IMR-90 (cell line): ENCODE measurements at regions not wholly inside any gene's neighbourhood (a gene's known extent, or its start where the extent isn't known, plus 50 kb on each side); places are given as distances from the start of the nearest gene placed in this dataset.

Experiments
- ATAC-seq: fragments of 200-7000 bp; cut with Tn5 transposase; 2 replicates; pipeline ENCODE4 v1.9.1; 2020; ENCODE audit warnings: low read depth, mild to moderate bottlenecking, moderate library complexity
- BruUV-seq: library from RNA; stranded (reverse); fragments of 400-500 nt; replicated peaks from 2 replicates; lab custom pipeline; 2021; lab: Mats Ljungman, UMichigan
- CTCF ChIA-PET: fragments of 300-600 bp; formaldehyde crosslinking; extraction: SDS; loops from one replicate; lab custom pipeline; 2021; ENCODE audit warnings: antibody characterized with exemption; lab: Yijun Ruan, JAX
- POLR2A ChIA-PET: fragments of 300-600 bp; sonication (Branson Sonifier 250); formaldehyde crosslinking; loops from one replicate; lab custom pipeline; 2022; ENCODE audit warnings: antibody characterized with exemption; ENCODE audit not compliant: unreplicated experiment; lab: Charles Lee
- DNase-seq: peaks from one replicate; pipeline ENCODE4 v3.0.0; 2013
- H2AFZ ChIP-seq: replicated peaks from 2 replicates; pipeline ENCODE3; 2013; ENCODE audit warnings: low read length, mild to moderate bottlenecking; ENCODE audit not compliant: poor library complexity
- H2AK5ac ChIP-seq: 2 replicates; pipeline ENCODE4 v1.6.1; 2013; ENCODE audit warnings: low read depth, low read length, inconsistent platforms
- H2AK9ac ChIP-seq: replicated peaks from 2 replicates; pipeline ENCODE3; 2013; ENCODE audit warnings: mild to moderate bottlenecking, low read depth, low read length, moderate library complexity; ENCODE audit not compliant: poor library complexity
- H2BK120ac ChIP-seq: 2 replicates; pipeline ENCODE4 v1.6.1; 2013; ENCODE audit warnings: low read depth, low read length, inconsistent platforms
- H2BK15ac ChIP-seq: 3 replicates; pipeline ENCODE4 v1.6.1; 2013; ENCODE audit warnings: low read depth, low read length, inconsistent platforms
- H2BK20ac ChIP-seq: 2 replicates; pipeline ENCODE4 v1.6.1; 2013; ENCODE audit warnings: low read depth, mild to moderate bottlenecking, inconsistent platforms, low read length, moderate library complexity
- H2BK5ac ChIP-seq: 2 replicates; pipeline ENCODE4 v1.6.1; 2013; ENCODE audit warnings: mild to moderate bottlenecking, low read depth, low read length, inconsistent platforms; ENCODE audit not compliant: poor library complexity, severe bottlenecking
- H3K14ac ChIP-seq: replicated peaks from 2 replicates; pipeline ENCODE4 v1.6.1; 2013; ENCODE audit warnings: low read depth, low read length, inconsistent platforms
- H3K18ac ChIP-seq: 2 replicates; pipeline ENCODE4 v1.6.1; 2013; ENCODE audit warnings: low read depth, low read length, control low read depth
- H3K23ac ChIP-seq: 2 replicates; pipeline ENCODE4 v1.6.1; 2013; ENCODE audit warnings: low read depth, low read length, inconsistent platforms
- H3K27ac ChIP-seq: 2 replicates; pipeline ENCODE4 v1.5.1; 2013; ENCODE audit warnings: mild to moderate bottlenecking, control low read depth, low read length; ENCODE audit not compliant: insufficient read depth
- H3K27me3 ChIP-seq: 2 replicates; pipeline ENCODE4 v1.6.1; 2013; ENCODE audit warnings: low read length; ENCODE audit not compliant: control insufficient read depth, insufficient read depth
- H3K36me3 ChIP-seq: 2 replicates; pipeline ENCODE4 v1.6.1; 2013; ENCODE audit warnings: low read length, mixed read lengths; ENCODE audit not compliant: control insufficient read depth, insufficient read depth
- H3K4ac ChIP-seq: 2 replicates; pipeline ENCODE4 v1.6.1; 2013; ENCODE audit warnings: low read depth, low read length, inconsistent platforms
- H3K4me1 ChIP-seq: 2 replicates; pipeline ENCODE4 v1.6.1; 2013; ENCODE audit warnings: low read length, mixed read lengths; ENCODE audit not compliant: control insufficient read depth, insufficient read depth
- H3K4me2 ChIP-seq: 2 replicates; pipeline ENCODE4 v1.6.1; 2013; ENCODE audit warnings: low read depth, mild to moderate bottlenecking, control low read depth, low read length, moderate library complexity
- H3K4me3 ChIP-seq: 2 replicates; pipeline ENCODE4 v1.5.1; 2013; ENCODE audit warnings: low read depth, mild to moderate bottlenecking, control low read depth, low read length, moderate library complexity; ENCODE audit not compliant: insufficient read depth
- H3K56ac ChIP-seq: 2 replicates; pipeline ENCODE4 v1.6.1; 2013; ENCODE audit warnings: low read length, inconsistent platforms; ENCODE audit not compliant: insufficient read depth; ENCODE audit errors: extremely low read depth
- H3K79me1 ChIP-seq, 2 experiments: 2 replicates each; pipeline ENCODE4 v1.6.1; 2013; ENCODE audit warnings: low read length in 2 of 2, inconsistent platforms in 1 of 2, low read depth in 1 of 2
- H3K9ac ChIP-seq: 2 replicates; pipeline ENCODE4 v1.6.1; 2013; ENCODE audit warnings: low read depth, low read length, control low read depth
- H3K9me1 ChIP-seq: 2 replicates; pipeline ENCODE4 v1.6.1; 2013; ENCODE audit warnings: low read length, inconsistent platforms; ENCODE audit not compliant: insufficient read depth
- H3K9me3 ChIP-seq: 2 replicates; pipeline ENCODE4 v1.6.1; 2013; ENCODE audit warnings: low read length; ENCODE audit not compliant: control insufficient read depth, insufficient read depth
- H4K20me1 ChIP-seq: 2 replicates; pipeline ENCODE4 v1.6.1; 2013; ENCODE audit warnings: low read length, inconsistent platforms; ENCODE audit not compliant: insufficient read depth
- H4K5ac ChIP-seq: 2 replicates; pipeline ENCODE4 v1.6.1; 2013; ENCODE audit warnings: mild to moderate bottlenecking, low read depth, low read length, control low read depth
- H4K8ac ChIP-seq, 2 experiments: 2 replicates each; pipeline ENCODE4 v1.6.1; 2013; ENCODE audit warnings: low read depth in 2 of 2, low read length in 2 of 2, control low read depth in 1 of 2, inconsistent platforms in 1 of 2
- H4K91ac ChIP-seq: 2 replicates; pipeline ENCODE4 v1.6.1; 2013; ENCODE audit warnings: low read depth, low read length, inconsistent platforms; ENCODE audit not compliant: insufficient read depth
- FOS ChIP-seq: fragments of 150-350 bp; IDR thresholded peaks from 2 replicates; pipeline ENCODE4 v1.6.1; 2016; ENCODE audit warnings: low read depth, low read length
- WGBS, 2 experiments: methylation state at CpG; one replicate each; pipeline versions ENCODE4 v1.1.5 to v1.1.7; 2013; ENCODE audit warnings: missing lambda C conversion rate in 2 of 2; ENCODE audit not compliant: insufficient read length in 1 of 2; ENCODE audit errors: extremely low coverage in 2 of 2; 5-methylcytosine and 5-hydroxymethylcytosine counted together
- dilution Hi-C: fragments of 300-500 bp; cut with HindIII; formaldehyde crosslinking; loops from one replicate; pipeline ENCODE4 v1.14.3; 2018; ENCODE audit warnings: low sequenced_read_pairs; ENCODE audit not compliant: unreplicated experiment
- in situ Hi-C: fragments of 300-500 bp; cut with MboI; formaldehyde crosslinking; loops from 3 replicates; pipeline ENCODE4 v1.14.3; 2019; ENCODE audit warnings: low sequenced_read_pairs, inconsistent platforms, mixed read lengths
- intact Hi-C: fragments of 100-400 bp; cut with micrococcal nuclease; formaldehyde crosslinking; loops from 2 replicates; pipeline ENCODE4 v1.10.0; 2022

DNA sequence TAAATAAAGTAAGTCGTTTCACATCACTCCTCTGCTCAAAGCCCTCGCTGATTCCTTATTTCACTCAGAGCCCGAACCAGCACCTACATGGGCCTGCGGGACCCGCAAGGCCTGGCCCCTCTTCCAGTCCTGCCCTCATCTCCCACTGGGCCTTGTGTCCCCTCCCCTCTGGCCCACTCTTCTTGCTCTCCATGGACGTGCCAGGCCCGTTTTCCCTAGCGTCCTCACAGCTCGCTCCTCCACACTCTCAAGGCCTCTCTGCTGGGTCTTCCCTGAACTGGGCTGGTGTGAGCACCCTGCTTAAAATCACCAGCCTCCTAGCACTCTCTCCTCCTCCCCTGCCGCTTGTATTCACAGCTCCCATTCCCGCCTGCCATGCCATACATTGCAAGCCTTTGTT, 237.9 kb downstream of the FOXD2 start:
- no TSS peak for BruUV-seq
- Histone ChIP-seq H2AFZ (no peak overlapping the region), H3K9me3 (no peaks in the 10 kb centered on the region), H3K4me2 (no peak overlapping the region), H4K8ac (no peak overlapping the region), H3K9ac (no peak overlapping the region), H3K56ac (no peak overlapping the region), H4K5ac (no peak overlapping the region), H2AK9ac (no peak overlapping the region), H3K27me3 (no peaks in the 10 kb centered on the region), H4K91ac (no peak overlapping the region), H2BK5ac (no peak overlapping the region), H3K36me3 (no peaks in the 10 kb centered on the region), H3K79me1 (no peaks in the 10 kb centered on the region), H3K9me1 (no peaks in the 10 kb centered on the region), H2AK5ac (no peak overlapping the region), H2BK120ac (no peak overlapping the region), H4K20me1 (no peaks in the 10 kb centered on the region), H3K23ac (no peak overlapping the region), H3K14ac (no peak overlapping the region), H3K4me1 (no peaks in the 10 kb centered on the region), H3K18ac (no peak overlapping the region), H2BK20ac (no peak overlapping the region), H3K4ac (no peak overlapping the region), H2BK15ac (no peak overlapping the region), H3K4me3 (no peak overlapping the region), H3K27ac (no peak overlapping the region)
- WGBS, 2 experiments = 52% methylated on average over 7 of the region's 11 CpGs; no CpG with 5 or more reads in 1 of the 2 experiments
- intact Hi-C loops = no loop called here
- dilution Hi-C loops = no loop called here
- DNase-seq (no peak), ATAC-seq (no peak)
- CTCF ChIA-PET = no interaction called here
- POLR2A ChIA-PET = no interaction called here
- in situ Hi-C loops = no loop called here
- TF ChIP-seq FOS = no peak
